ENCODE measurements at regions not wholly inside any gene's neighbourhood (a gene's known extent, or its start where the extent isn't known, plus 50 kb on each side); places are given as distances from the start of the nearest gene placed in this dataset.

DNA sequence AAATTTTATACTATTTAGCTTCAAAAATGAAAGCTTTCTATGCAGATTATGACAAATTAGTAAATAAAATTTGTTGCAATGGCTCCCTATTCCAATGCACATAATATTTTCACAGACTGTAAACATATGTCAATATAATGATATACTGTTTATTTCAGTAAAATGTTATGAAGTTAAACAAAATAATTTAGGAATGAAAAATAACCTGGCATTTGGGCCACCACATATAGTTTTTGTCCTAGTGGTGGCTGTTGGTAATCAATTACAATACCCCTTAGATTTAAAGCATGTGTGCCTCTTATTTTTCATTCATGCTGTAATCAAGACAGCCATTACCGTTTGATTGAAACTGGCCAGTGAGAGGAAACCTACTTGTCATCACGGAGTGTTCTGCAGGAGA lies 928.5 kb upstream of the KCND2 start:
- no peak for DNase-seq
- Histone ChIP-seq H3K9me3 (no peaks in the 10 kb centered on the region), H3K27ac (no peak overlapping the region), H3K4me1 (no peaks in the 10 kb centered on the region), H3K4me3 (no peak overlapping the region), H3K36me3 (no peaks in the 10 kb centered on the region), H3K27me3 (no peaks in the 10 kb centered on the region)
- intact Hi-C loops (cut with DNase I; ENCODE audit: low total_unique reads) = no loop called here
- TF ChIP-seq, protein P1, sequence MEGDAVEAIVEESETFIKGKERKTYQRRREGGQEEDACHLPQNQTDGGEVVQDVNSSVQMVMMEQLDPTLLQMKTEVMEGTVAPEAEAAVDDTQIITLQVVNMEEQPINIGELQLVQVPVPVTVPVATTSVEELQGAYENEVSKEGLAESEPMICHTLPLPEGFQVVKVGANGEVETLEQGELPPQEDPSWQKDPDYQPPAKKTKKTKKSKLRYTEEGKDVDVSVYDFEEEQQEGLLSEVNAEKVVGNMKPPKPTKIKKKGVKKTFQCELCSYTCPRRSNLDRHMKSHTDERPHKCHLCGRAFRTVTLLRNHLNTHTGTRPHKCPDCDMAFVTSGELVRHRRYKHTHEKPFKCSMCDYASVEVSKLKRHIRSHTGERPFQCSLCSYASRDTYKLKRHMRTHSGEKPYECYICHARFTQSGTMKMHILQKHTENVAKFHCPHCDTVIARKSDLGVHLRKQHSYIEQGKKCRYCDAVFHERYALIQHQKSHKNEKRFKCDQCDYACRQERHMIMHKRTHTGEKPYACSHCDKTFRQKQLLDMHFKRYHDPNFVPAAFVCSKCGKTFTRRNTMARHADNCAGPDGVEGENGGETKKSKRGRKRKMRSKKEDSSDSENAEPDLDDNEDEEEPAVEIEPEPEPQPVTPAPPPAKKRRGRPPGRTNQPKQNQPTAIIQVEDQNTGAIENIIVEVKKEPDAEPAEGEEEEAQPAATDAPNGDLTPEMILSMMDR (IDR thresholded peaks at IDR 0.05) = no peak
- no peak for TF ChIP-seq POLR2A (IDR thresholded peaks at IDR 0.05)

DNA sequence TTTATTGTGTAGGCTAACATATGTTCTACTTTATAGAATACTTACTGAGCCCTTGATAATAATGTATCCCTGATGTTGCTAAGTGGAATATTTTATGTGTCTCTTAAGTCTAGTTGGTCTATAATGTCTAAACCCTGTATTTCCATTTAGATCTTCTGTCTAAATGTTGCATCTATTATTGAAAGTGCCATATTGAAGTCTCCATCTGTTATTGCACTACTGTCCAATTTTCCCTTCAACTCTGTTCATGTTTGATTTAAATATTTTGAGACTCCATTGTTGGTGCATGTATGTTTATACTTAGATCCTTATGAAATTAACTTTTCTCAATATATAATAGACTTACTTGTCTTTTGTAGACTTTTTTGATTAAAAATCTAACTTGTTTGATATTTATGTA lies 924.5 kb upstream of the KCND2 start:
- H3K4me3 ChIP-seq = no peak overlapping the region
- intact Hi-C loops (cut with DNase I; ENCODE audit: low total_unique reads) = no loop called here
- no peaks in the 10 kb centered on the region for H3K27me3 ChIP-seq
- H3K4me1 ChIP-seq = no peaks in the 10 kb centered on the region
- DNase-seq = no peak
- TF ChIP-seq POLR2A (IDR thresholded peaks at IDR 0.05) = no peak
- TF ChIP-seq, protein P1 (IDR thresholded peaks at IDR 0.05) = no peak
- H3K9me3 ChIP-seq = no peaks in the 10 kb centered on the region
- H3K27ac ChIP-seq = no peak overlapping the region
- no peaks in the 10 kb centered on the region for H3K36me3 ChIP-seq

DNA sequence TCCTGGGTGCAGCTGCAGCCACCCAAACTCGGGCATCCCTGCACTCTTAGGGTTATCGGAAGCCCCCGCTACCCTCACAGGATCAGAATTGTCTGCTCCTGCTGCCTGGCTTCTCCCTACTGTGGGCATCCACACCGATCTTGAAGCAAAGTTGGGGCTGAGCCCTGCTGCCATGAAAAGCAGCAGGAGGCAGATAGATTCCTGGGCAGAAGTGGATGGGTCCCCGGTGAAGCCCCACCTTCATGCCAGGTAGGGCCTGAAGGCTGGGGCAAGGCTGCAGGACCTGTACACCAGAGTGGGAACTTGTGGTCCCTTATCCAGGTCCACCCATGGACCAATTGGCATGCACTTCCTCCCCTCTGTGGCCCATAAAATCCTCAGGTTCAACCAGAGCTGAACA lies 922.6 kb upstream of the KCND2 start:
- intact Hi-C loops (cut with DNase I; ENCODE audit: low total_unique reads) = no loop called here

DNA sequence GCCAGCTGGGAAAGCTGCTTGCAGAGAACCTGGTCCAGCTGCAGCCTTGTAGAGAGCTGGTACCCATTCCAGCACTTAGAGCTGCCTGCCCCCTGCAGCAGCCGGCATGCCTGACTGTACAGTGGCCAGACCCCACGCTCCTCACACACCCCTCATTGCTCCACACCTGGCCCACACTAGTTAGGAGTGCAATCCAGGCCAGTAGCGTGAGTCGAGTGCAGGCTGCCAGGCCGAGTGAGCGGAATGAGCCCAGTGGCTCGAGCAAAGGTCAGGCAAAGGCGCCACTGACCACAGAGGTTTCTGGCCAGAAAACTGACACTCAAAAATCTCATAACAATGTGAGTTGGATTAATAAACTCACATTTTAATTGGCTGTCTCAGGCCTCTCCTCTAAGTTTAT lies 921.7 kb upstream of the KCND2 start:
- no peak overlapping the region for H3K4me3 ChIP-seq
- H3K4me1 ChIP-seq = no peaks in the 10 kb centered on the region
- intact Hi-C loops (cut with DNase I; ENCODE audit: low total_unique reads) = no loop called here
- DNase-seq = no peak
- no peak overlapping the region for H3K27ac ChIP-seq
- TF ChIP-seq, protein P1 (IDR thresholded peaks at IDR 0.05) = no peak
- no peak for TF ChIP-seq POLR2A (IDR thresholded peaks at IDR 0.05)
- no peaks in the 10 kb centered on the region for H3K36me3 ChIP-seq
- no peaks in the 10 kb centered on the region for H3K9me3 ChIP-seq
- H3K27me3 ChIP-seq = no peaks in the 10 kb centered on the region

More for the DNA sequence above, 922.6 kb upstream of the KCND2 start:
- no peak overlapping the region for H3K27ac ChIP-seq
- no peak for TF ChIP-seq POLR2A (IDR thresholded peaks at IDR 0.05)
- TF ChIP-seq, protein P1 (IDR thresholded peaks at IDR 0.05) = no peak
- no peaks in the 10 kb centered on the region for H3K4me1 ChIP-seq
- H3K9me3 ChIP-seq = no peaks in the 10 kb centered on the region
- no peaks in the 10 kb centered on the region for H3K27me3 ChIP-seq
- no peak overlapping the region for H3K4me3 ChIP-seq
- no peak for DNase-seq
- H3K36me3 ChIP-seq = no peaks in the 10 kb centered on the region

DNA sequence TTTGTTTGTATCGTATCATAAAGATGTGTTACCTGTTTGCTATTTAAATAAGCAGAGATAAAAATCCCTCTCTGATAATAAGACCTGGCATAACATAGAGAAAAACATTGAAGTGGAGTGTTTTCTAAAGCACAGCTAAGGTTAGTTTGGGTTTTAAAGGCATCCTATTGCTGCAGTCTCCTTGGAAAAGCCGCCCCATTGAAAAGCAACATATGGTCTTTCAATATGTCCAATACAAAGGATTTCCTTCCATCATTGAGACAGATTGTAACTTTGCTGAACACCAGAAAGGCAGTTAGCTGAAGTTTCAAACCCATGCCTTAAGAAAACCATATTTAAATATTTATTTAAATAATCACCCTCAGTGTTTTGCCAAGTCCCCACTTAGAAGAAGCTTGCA lies 898.5 kb upstream of the KCND2 start:
- intact Hi-C loops (cut with DNase I; ENCODE audit: low total_unique reads) = no loop called here
- Histone ChIP-seq H3K4me1 (no peaks in the 10 kb centered on the region), H3K9me3 (no peaks in the 10 kb centered on the region), H3K27ac (no peak overlapping the region), H3K36me3 (no peaks in the 10 kb centered on the region), H3K4me3 (no peak overlapping the region), H3K27me3 (no peaks in the 10 kb centered on the region)
- TF ChIP-seq, protein P1 (IDR thresholded peaks at IDR 0.05) = no peak
- no peak for DNase-seq
